ENCODE measurements at regions not wholly inside any gene's neighbourhood (a gene's known extent, or its start where the extent isn't known, plus 50 kb on each side); places are given as distances from the start of the nearest gene placed in this dataset.

GRCh38 chr10:113459626-113460280, 93.1 kb upstream of the HABP2 start:
- H3K36me3 Mint-ChIP-seq: no peaks in the 10 kb centered on the region
- H3K4me3 Mint-ChIP-seq: no peak overlapping the region
- DNase-seq: no peak
- peaks cover 3 to 5% (median 5%) of the 10 kb centered on the region in 3 donors for H3K27me3 Mint-ChIP-seq (ENCODE audit: low read depth in 3 of 3)
- no peaks in the 10 kb centered on the region for H3K4me1 Mint-ChIP-seq
- H3K27ac Mint-ChIP-seq: no peak overlapping the region
- no peaks in the 10 kb centered on the region for H3K9me3 Mint-ChIP-seq

DNA sequence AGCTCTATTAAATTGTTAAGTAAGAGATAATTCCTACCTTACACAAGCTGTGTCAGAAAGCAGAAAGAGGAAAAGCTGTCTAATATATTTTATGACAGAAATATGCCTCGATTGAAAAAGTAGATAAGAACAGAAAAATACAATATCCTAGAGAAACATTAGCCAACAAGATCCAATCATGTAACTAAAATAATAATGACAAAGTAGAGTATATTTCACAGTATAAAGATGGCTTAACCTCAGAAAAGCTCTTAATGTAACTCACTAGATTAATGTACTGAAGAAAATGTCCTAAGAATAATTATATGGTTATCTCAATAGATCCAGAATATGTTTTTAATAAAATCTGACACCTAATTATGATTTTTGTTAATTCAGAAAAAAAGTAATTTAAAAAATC, 89.8 kb upstream of the HABP2 start:
- Mint-ChIP-seq H3K36me3 (no peaks in the 10 kb centered on the region), H3K4me1 (no peaks in the 10 kb centered on the region), H3K27me3 (ENCODE audit: low read depth in 3 of 3) (peaks cover 3 to 10% (median 8%) of the 10 kb centered on the region in 3 donors), H3K27ac (no peak overlapping the region), H3K4me3 (no peak overlapping the region), H3K9me3 (no peaks in the 10 kb centered on the region)
- no peak for DNase-seq

GRCh38 chr10:113463777-113464176, 89.1 kb upstream of the HABP2 start:
- DNase-seq: no peak
- H3K27ac Mint-ChIP-seq: no peak overlapping the region
- H3K4me1 Mint-ChIP-seq: no peaks in the 10 kb centered on the region
- peaks cover 3 to 10% (median 8%) of the 10 kb centered on the region in 3 donors for H3K27me3 Mint-ChIP-seq (ENCODE audit: low read depth in 3 of 3)
- no peaks in the 10 kb centered on the region for H3K36me3 Mint-ChIP-seq
- no peaks in the 10 kb centered on the region for H3K9me3 Mint-ChIP-seq
- no peak overlapping the region for H3K4me3 Mint-ChIP-seq

GRCh38 chr10:113469796-113470195, 83.1 kb upstream of the HABP2 start:
- Mint-ChIP-seq H3K27ac (no peak overlapping the region), H3K4me3 (no peak overlapping the region)
- no peak for DNase-seq

GRCh38 chr10:113470372-113471240, 82.2 kb upstream of the HABP2 start:
- Mint-ChIP-seq H3K4me3 (no peak overlapping the region), H3K9me3 (no peaks in the 10 kb centered on the region), H3K36me3 (no peaks in the 10 kb centered on the region), H3K27ac (no peak overlapping the region), H3K4me1 (no peaks in the 10 kb centered on the region), H3K27me3 (ENCODE audit: low read depth in 3 of 3) (peaks cover 3 to 6% (median 3%) of the 10 kb centered on the region in 3 donors)
- no peak for DNase-seq

More at GRCh38 chr10:113469796-113470195, 83.1 kb upstream of the HABP2 start:
- H3K36me3 Mint-ChIP-seq: no peaks in the 10 kb centered on the region
- H3K9me3 Mint-ChIP-seq: no peaks in the 10 kb centered on the region
- no peaks in the 10 kb centered on the region for H3K4me1 Mint-ChIP-seq
- peaks cover 2 to 6% (median 6%) of the 10 kb centered on the region in 3 donors for H3K27me3 Mint-ChIP-seq (ENCODE audit: low read depth in 3 of 3)

DNA sequence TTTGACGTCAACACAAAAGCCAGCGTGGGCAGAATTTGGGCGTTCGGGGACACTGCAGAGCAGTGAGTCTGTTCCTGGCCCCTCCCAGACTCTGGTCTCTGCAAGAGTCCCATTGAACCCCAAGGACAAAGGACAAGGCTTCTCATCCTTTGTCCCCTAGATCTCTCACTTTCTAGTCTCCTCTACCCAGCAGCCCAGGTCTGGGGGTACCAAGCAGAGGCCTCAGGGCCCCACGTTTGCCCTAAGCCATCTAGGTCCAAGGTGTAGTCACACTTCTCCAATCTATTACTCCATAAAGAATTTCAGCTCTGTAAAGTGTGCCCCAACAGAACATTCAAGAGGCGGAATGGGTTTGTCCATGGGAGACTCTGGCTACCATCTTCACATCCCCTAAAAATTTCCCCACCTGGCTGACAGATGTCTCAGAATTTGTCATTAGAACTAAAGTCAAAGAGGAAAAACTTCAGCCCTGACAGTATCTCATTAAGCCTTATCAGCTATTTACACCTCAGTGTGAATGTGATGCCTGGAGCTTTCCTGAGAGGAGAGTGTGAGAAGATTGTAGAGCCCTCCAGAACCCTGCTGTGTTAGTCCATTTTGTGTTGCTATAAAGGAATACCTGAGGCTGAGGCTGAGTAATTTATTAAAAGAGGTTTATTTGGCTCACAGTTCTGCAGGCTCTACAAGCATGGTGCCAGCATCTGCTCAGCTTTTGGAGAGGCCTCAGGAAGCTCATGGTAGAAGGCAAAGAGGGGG, 81.4 kb upstream of the HABP2 start:
- no peaks in the 10 kb centered on the region for H3K36me3 Mint-ChIP-seq

DNA sequence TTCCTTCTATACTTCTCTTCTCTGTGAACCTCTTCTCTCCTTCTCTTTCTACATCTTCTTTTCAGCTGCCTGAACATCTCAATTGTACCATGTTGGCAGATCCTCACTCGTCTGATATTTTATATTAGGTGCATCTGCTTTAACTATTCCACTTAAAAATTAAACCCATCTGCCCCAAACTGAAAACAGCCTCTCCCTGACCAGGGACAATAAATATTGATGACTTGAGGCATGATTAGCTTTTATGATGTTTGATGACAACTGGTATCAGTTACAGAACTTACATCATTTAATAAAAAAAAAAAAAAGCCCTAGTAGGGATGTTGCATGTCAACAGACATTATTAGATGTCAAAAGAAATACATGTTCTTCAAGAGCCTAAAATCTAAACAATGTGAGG, 79.8 kb upstream of the HABP2 start:
- Mint-ChIP-seq H3K4me1 (no peaks in the 10 kb centered on the region), H3K4me3 (no peak overlapping the region), H3K27ac (no peak overlapping the region), H3K36me3 (no peaks in the 10 kb centered on the region), H3K9me3 (no peaks in the 10 kb centered on the region), H3K27me3 (ENCODE audit: low read depth in 3 of 3) (peaks cover 1 to 6% (median 2%) of the 10 kb centered on the region in 3 donors)
- DNase-seq: no peak

More for the DNA sequence above, 81.4 kb upstream of the HABP2 start:
- Mint-ChIP-seq H3K4me1 (no peaks in the 10 kb centered on the region), H3K27me3 (ENCODE audit: low read depth in 3 of 3) (peaks cover 1 to 6% (median 5%) of the 10 kb centered on the region in 3 donors), H3K27ac (no peak overlapping the region), H3K9me3 (no peaks in the 10 kb centered on the region), H3K4me3 (no peak overlapping the region)
- no peak for DNase-seq

DNA sequence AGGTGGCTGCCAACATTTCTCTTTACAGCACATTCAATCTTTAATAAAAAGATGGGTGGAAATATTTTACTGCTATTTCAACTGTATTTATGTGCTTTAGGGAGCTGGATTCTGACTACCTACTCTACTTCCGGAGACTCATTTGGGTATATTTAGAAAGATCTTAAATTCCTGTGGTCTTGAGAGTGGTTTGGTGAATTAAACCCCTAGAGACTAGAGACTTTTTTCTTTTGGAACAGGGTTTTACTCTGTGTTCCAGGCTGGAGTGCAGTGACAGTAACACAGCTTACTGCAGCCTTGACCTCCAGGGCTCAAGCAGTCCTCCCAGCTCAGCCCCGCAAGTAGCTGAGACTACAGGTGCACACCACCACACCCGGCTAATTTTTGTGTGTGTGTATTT, 79.0 kb upstream of the HABP2 start:
- Mint-ChIP-seq H3K9me3 (peaks cover 0 to 7% (median 0%) of the 10 kb centered on the region in 6 donors), H3K36me3 (no peaks in the 10 kb centered on the region), H3K27me3 (ENCODE audit: low read depth in 3 of 3) (peaks cover 1 to 6% (median 2%) of the 10 kb centered on the region in 3 donors), H3K4me3 (no peak overlapping the region), H3K4me1 (no peaks in the 10 kb centered on the region), H3K27ac (no peak overlapping the region)
- DNase-seq: no peak

GRCh38 chr10:113474752-113475151, 78.1 kb upstream of the HABP2 start:
- DNase-seq: no peak
- no peaks in the 10 kb centered on the region for H3K4me1 Mint-ChIP-seq
- H3K27me3 Mint-ChIP-seq (ENCODE audit: low read depth in 3 of 3): peaks cover 1 to 6% (median 2%) of the 10 kb centered on the region in 3 donors
- H3K27ac Mint-ChIP-seq: no peak overlapping the region
- H3K36me3 Mint-ChIP-seq: no peaks in the 10 kb centered on the region
- H3K4me3 Mint-ChIP-seq: no peak overlapping the region
- peaks cover 0 to 14% (median 6%) of the 10 kb centered on the region in 6 donors for H3K9me3 Mint-ChIP-seq

GRCh38 chr10:113475381-113475807, 77.5 kb upstream of the HABP2 start:
- Mint-ChIP-seq H3K27ac (no peak overlapping the region), H3K27me3 (ENCODE audit: low read depth in 3 of 3) (peaks cover 1 to 6% (median 2%) of the 10 kb centered on the region in 3 donors), H3K4me1 (no peaks in the 10 kb centered on the region), H3K4me3 (no peak overlapping the region), H3K36me3 (no peaks in the 10 kb centered on the region), H3K9me3 (peaks cover 0 to 20% (median 11%) of the 10 kb centered on the region in 6 donors)
- no peak for DNase-seq

GRCh38 chr10:113476191-113476590, 76.7 kb upstream of the HABP2 start:
- no peaks in the 10 kb centered on the region for H3K4me1 Mint-ChIP-seq
- peaks cover 0 to 24% (median 15%) of the 10 kb centered on the region in 6 donors for H3K9me3 Mint-ChIP-seq
- DNase-seq: no peak
- H3K36me3 Mint-ChIP-seq: no peaks in the 10 kb centered on the region
- no peak overlapping the region for H3K27ac Mint-ChIP-seq
- peaks cover 1 to 6% (median 2%) of the 10 kb centered on the region in 3 donors for H3K27me3 Mint-ChIP-seq (ENCODE audit: low read depth in 3 of 3)
- no peak overlapping the region for H3K4me3 Mint-ChIP-seq

GRCh38 chr10:113476673-113477072, 76.2 kb upstream of the HABP2 start:
- Mint-ChIP-seq H3K27ac (no peak overlapping the region), H3K9me3 (peaks cover 0 to 24% (median 15%) of the 10 kb centered on the region in 6 donors), H3K36me3 (no peaks in the 10 kb centered on the region), H3K4me1 (no peaks in the 10 kb centered on the region), H3K27me3 (ENCODE audit: low read depth in 3 of 3) (peaks cover 1 to 6% (median 2%) of the 10 kb centered on the region in 3 donors), H3K4me3 (no peak overlapping the region)
- no peak for DNase-seq

GRCh38 chr10:113477451-113477850, 75.4 kb upstream of the HABP2 start:
- Mint-ChIP-seq H3K9me3 (peaks cover 2 to 24% (median 15%) of the 10 kb centered on the region in 6 donors), H3K27ac (no peak overlapping the region), H3K27me3 (ENCODE audit: low read depth in 3 of 3) (peaks cover under 1 to 6% (median 1%) of the 10 kb centered on the region in 3 donors), H3K36me3 (peaks cover 0 to 3% (median 0%) of the 10 kb centered on the region in 3 donors), H3K4me3 (no peak overlapping the region), H3K4me1 (no peaks in the 10 kb centered on the region)
- no peak for DNase-seq

Measured in immature natural killer cell (primary cell).